Ammon's horn (tissue), 1 donor: ENCODE measurements at regions not wholly inside any gene's neighbourhood (a gene's known extent, or its start where the extent isn't known, plus 50 kb on each side); places are given as distances from the start of the nearest gene placed in this dataset.
A peak's percentile ranks its signal among the peaks of the same experiment; 100 is the strongest.

ENCODE experiments used
- DNase-seq: peaks from one replicate; pipeline ENCODE4 v3.0.0-alpha.2; 2016; ENCODE audit warnings: low spot score

DNA sequence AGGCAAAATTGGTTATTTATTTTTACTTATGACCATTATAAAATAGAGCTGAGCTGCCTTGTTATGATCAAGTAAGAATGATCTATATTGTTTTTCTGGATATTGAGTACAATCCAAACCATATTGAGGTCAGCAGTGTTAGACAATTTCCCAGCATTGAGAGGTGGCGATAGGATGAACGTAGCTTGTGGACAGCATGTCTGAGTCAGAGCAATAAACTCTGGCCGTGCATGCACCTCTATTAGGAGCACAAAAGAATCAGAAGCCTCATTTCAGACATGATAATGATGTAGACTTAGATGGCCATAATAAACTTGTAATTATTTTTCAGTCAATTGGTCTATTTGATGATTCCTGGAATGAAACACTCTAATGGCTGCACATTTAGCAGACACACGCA, 491.6 kb downstream of the RIT2 start:
- no peak for DNase-seq

- no peak for DNase-seq
Measured at GRCh38 chr18:42632801-42633200, 482.7 kb downstream of the RIT2 start.

DNA sequence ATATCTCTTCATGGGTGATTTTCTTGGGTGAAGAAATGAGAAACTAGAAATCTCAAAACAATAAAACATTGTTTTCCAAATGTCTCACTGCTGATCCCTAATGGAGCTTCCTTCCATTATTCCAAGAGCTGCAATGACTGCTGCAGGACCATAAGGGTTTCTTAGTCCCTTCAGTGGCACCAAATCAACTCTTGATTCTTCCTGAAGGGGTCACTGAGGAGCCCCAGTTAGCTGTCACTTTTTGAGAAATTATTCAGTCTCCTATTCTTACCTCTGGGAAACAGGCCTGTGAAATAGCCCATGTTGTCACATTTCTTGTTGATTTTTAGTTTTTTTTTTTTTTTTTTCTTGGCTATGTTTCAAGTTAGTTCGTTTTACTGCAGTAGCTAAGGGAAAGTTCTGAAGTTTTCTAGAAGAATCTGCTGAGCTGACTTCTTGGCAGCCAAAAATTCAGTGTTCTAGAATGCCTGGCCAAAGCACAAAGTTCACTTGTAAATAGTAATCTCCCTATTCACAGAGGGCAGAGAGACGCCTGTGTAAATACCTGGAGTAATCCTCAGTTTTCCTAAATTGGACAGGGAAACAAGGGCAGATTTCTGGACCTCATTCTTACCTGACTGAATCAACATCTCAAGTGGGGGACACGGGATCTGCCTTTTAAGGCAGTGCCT, 480.0 kb downstream of the RIT2 start:
- no peak for DNase-seq

- no peak for DNase-seq
Measured at GRCh38 chr18:42636309-42636708, 479.2 kb downstream of the RIT2 start.

DNA sequence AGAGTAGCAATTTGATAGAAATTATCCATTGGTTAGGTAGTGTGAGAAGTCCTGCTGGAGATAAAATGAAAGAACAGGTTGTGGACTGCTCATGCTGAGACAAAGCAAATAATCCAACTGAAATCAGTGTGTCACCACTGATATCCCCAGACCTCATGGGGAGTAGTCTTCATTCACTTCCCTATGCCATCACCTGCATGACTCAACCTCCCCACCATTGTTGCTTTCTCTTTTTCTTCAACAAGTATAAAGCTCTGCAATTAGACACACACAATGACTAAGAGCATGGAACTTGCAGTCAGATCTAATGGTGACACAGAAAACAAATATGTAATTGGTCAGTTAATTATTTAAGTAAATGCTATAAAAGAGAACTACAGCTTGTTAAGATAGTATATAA, 475.3 kb downstream of the RIT2 start:
- no peak for DNase-seq

GRCh38 chr18:42641996-42642395, 473.5 kb downstream of the RIT2 start:
- DNase-seq: peak; percentile 52

- no peak for DNase-seq
Measured at GRCh38 chr18:42644729-42645131, 470.8 kb downstream of the RIT2 start.

- DNase-seq: no peak
Measured at GRCh38 chr18:42649331-42650035, 466.0 kb downstream of the RIT2 start.

GRCh38 chr18:42654556-42654955, 460.9 kb downstream of the RIT2 start:
- DNase-seq: no peak

DNA sequence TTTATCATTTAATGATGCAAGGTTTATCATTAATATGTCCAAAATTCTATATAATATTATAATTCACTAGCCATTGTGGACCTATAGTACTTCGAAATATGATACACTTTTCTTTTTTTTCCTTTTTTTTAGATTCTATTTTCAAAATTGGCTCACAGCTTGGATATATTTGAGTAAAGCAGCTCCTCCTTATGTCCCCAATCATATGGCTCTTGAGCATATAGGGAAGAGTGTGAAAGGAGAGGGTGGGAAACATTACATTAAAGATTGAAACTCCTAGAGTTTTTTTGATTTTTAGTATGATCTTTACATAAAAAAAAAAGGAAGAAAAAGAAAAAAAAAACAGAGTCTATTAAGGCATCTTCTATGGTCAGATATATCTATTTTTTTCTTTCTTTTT, 457.9 kb downstream of the RIT2 start:
- DNase-seq: no peak

- DNase-seq: no peak
Measured at GRCh38 chr18:42658171-42658570, 457.3 kb downstream of the RIT2 start.

DNA sequence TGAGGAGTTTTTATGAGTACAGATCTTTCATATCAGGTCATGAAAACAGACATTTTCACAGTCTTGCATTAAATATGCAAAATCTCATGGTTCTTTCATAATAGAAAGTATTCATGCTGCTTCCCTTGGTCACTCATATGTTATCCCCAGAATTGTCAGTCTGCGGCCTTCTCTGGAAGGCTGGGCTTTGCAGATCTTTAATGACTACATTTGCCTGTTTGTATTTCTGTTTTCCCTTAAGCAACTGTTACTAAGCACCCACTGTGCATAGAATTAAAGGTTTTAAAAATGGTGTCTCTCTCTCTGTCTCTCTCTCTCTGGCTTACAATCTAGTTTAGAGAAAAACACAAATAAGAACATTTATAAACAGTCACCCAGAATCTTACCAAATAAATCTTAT, 456.3 kb downstream of the RIT2 start:
- no peak for DNase-seq

- no peak for DNase-seq
Measured at GRCh38 chr18:42670860-42671259, 444.6 kb downstream of the RIT2 start.

- no peak for DNase-seq
Measured at GRCh38 chr18:42675810-42676209, 439.7 kb downstream of the RIT2 start.

- no peak for DNase-seq
Measured at GRCh38 chr18:42683094-42683493, 432.4 kb downstream of the RIT2 start.

DNA sequence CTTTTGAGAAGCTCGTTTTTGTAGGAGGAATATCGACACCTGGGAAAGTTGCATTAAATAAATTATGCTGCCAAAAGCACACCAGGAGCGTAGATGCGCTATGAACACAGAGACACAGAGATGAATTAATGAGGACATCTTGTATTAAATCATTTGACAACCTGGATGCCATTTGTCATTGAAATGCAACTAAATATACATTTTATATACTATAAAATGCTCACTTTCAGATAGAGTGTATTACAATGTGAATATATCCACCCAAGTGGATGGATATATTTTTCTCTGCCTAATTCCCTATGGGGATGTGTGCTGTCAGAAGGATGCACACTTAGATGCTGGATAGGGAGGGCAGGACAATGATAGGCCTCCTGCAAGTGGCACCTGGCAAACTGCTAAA, 426.2 kb downstream of the RIT2 start:
- no peak for DNase-seq
